ENCODE measurements at regions not wholly inside any gene's neighbourhood (a gene's known extent, or its start where the extent isn't known, plus 50 kb on each side); places are given as distances from the start of the nearest gene placed in this dataset.
"Not testable (repeated sequence)": the region's sequence is repeated elsewhere in the genome, so short reads cannot be mapped to it uniquely, and the experiment has no call there.

GRCh38 chr9:6105738-6106137, 90.3 kb upstream of the RANBP6 start (continued):
- TF ChIP-seq, protein P1, sequence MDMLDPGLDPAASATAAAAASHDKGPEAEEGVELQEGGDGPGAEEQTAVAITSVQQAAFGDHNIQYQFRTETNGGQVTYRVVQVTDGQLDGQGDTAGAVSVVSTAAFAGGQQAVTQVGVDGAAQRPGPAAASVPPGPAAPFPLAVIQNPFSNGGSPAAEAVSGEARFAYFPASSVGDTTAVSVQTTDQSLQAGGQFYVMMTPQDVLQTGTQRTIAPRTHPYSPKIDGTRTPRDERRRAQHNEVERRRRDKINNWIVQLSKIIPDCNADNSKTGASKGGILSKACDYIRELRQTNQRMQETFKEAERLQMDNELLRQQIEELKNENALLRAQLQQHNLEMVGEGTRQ (IDR thresholded peaks at IDR 0.05; ENCODE audit: low read length), result no peak
- TF ChIP-seq HDAC6 (IDR thresholded peaks at IDR 0.05; ENCODE audit: low read depth, low read length) (no peak), KDM4A (IDR thresholded peaks at IDR 0.05; ENCODE audit: low read depth, low read length, severe bottlenecking) (no peak), EZH2 (IDR thresholded peaks at IDR 0.05; ENCODE audit: low read depth, low read length, severe bottlenecking) (no peak)

DNA sequence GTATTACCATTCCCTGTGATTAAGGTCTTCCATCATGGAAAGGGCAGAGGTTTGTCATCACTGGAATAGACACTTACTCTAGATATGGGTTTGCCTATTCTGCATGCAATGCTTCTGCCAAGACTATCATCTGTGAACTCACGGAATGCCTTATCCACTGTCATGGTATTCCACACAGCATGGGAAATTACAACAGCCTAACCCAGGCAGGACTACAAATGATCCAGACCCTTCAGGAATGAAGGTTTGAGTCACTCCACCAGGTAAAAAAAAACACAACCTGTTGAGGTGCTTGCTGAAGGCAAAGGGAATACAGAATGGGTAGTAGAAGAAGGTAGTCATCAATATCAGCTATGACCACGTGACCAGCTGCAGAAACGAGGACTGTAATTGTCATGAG, 89.0 kb upstream of the RANBP6 start:
- H3K4me1 ChIP-seq (replicated peaks in 1 of 4; ENCODE audit: control insufficient read depth in 3 of 4, insufficient read depth in 4 of 4, low read length in 3 of 4); POLR2A ChIA-PET (ENCODE audit: partially characterized antibody); H3K4ac ChIP-seq (replicated peaks; ENCODE audit: insufficient read length, low read depth, low read length); H3K9ac ChIP-seq (replicated peaks in 1 of 4; ENCODE audit: extremely low read depth in 1 of 4, low read depth in 3 of 4, low read length in 3 of 4); CTCF ChIA-PET (ENCODE audit: partially characterized antibody); FAIRE-seq; H3K23me2 ChIP-seq (ENCODE audit: low read depth, low read length); H2AFZ ChIP-seq (ENCODE audit: low read length); H3K18ac ChIP-seq (ENCODE audit: extremely low read depth, low read length); H4K8ac ChIP-seq (ENCODE audit: extremely low read depth, insufficient read depth, low read length); H3K36me3 ChIP-seq (ENCODE audit: control insufficient read depth in 2 of 4, insufficient read depth in 4 of 4, low read length in 3 of 4); H3K27me3 ChIP-seq (replicated peaks in 1 of 4; ENCODE audit: control insufficient read depth in 3 of 4, extremely low read depth in 1 of 4, insufficient read depth in 3 of 4, low read length in 3 of 4); H3K14ac ChIP-seq (ENCODE audit: insufficient read length); DNase-seq (ENCODE audit: low read depth in 1 of 2, low spot score in 2 of 2); H3K9me3 ChIP-seq (ENCODE audit: insufficient read depth in 2 of 2, low read depth in 1 of 2, low read length in 1 of 2); H2BK120ac ChIP-seq (replicated peaks; ENCODE audit: low read depth, low read length); H2BK12ac ChIP-seq (ENCODE audit: low read depth, low read length); H3K79me2 ChIP-seq (ENCODE audit: control insufficient read depth in 1 of 2, insufficient read depth in 2 of 2, low read length in 2 of 2); H4K91ac ChIP-seq (replicated peaks; ENCODE audit: insufficient read length, low read length); H2BK15ac ChIP-seq (ENCODE audit: low read length); H3K4me3 ChIP-seq (ENCODE audit: extremely low read depth in 1 of 4, insufficient read depth in 2 of 4, low read depth in 3 of 4, low read length in 4 of 4); H4K20me1 ChIP-seq (replicated peaks in 1 of 2; ENCODE audit: control insufficient read depth in 1 of 2, insufficient read depth in 2 of 2, low read length in 2 of 2); H3K23ac ChIP-seq (ENCODE audit: insufficient read length); H3K56ac ChIP-seq (replicated peaks; ENCODE audit: insufficient read length, low read depth, low read length); H3K4me2 ChIP-seq (ENCODE audit: insufficient read depth in 1 of 2, low read depth in 2 of 2, low read length in 2 of 2); H2BK20ac ChIP-seq (ENCODE audit: low read length); H3K27ac ChIP-seq (ENCODE audit: low read depth, low read length); H4K5ac ChIP-seq (ENCODE audit: insufficient read length, low read depth, low read length); H3K79me1 ChIP-seq (ENCODE audit: low read depth, low read length); H2AK5ac ChIP-seq (ENCODE audit: low read depth, low read length); H2BK5ac ChIP-seq (ENCODE audit: low read depth, low read length): not testable (repeated sequence)
- 93% methylated on average over 3 of the region's 3 CpGs; no CpG with 5 or more reads in 1 of the 2 experiments for WGBS, 2 experiments (ENCODE audit: extremely low coverage in 1 of 2, insufficient coverage in 1 of 2, insufficient read length in 1 of 2, insufficient replicate concordance in 2 of 2, low coverage in 1 of 2, low lambda C conversion rate in 2 of 2, missing lambda C conversion rate in 1 of 2)

Data from H1 (cell line).